ENCODE measurements at regions not wholly inside any gene's neighbourhood (a gene's known extent, or its start where the extent isn't known, plus 50 kb on each side); places are given as distances from the start of the nearest gene placed in this dataset.

GRCh38 chr6:137401088-137401487 lies 93.1 kb downstream of the OLIG3 start:
- no peak overlapping the region for H3K4me3 ChIP-seq
- ATAC-seq (no peak), DNase-seq (no peak)
- no peak for TF ChIP-seq CTCF (IDR thresholded peaks at IDR 0.05)
- no peaks in the 10 kb centered on the region for H3K36me3 ChIP-seq
- H3K4me1 ChIP-seq: no peaks in the 10 kb centered on the region
- no peaks in the 10 kb centered on the region for H3K27me3 ChIP-seq
- no peak overlapping the region for H3K27ac ChIP-seq
- intact Hi-C loops (cut with DNase I): no loop called here
- H3K9me3 ChIP-seq: no peaks in the 10 kb centered on the region

GRCh38 chr6:137399881-137400443 lies 94.2 kb downstream of the OLIG3 start:
- ATAC-seq: no peak
- intact Hi-C loops (cut with DNase I): no loop called here
- no peak for TF ChIP-seq CTCF (IDR thresholded peaks at IDR 0.05)
- DNase-seq: no peak
- Histone ChIP-seq H3K4me3 (no peak overlapping the region), H3K36me3 (no peaks in the 10 kb centered on the region), H3K9me3 (no peaks in the 10 kb centered on the region), H3K27ac (no peak overlapping the region), H3K4me1 (no peaks in the 10 kb centered on the region), H3K27me3 (no peaks in the 10 kb centered on the region)

DNA sequence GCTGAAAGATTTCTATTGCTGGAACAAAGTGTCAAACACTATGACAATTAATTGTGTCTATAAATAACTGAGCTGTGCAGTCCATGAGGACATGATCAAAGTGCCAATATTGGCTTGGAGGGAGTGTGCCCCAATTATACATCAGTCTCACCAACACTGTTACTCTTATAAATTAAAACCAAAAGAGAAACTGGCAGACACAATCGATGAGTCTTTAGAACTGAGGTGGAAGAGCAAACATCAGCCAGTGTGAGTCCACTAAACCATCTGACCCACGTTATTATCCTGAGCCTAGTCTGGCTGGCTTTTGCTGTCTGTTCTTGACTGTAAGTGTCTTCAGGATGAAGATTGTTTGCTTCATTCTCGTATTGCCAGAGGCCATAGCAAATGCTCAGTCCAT lies 98.9 kb downstream of the OLIG3 start:
- no peaks in the 10 kb centered on the region for H3K9me3 ChIP-seq
- H3K27me3 ChIP-seq: no peaks in the 10 kb centered on the region
- no peaks in the 10 kb centered on the region for H3K4me1 ChIP-seq
- intact Hi-C loops (cut with DNase I): no loop called here
- TF ChIP-seq CTCF (IDR thresholded peaks at IDR 0.05): no peak
- no peak for ATAC-seq
- H3K27ac ChIP-seq: no peak overlapping the region
- no peaks in the 10 kb centered on the region for H3K36me3 ChIP-seq
- H3K4me3 ChIP-seq: no peak overlapping the region
- DNase-seq: no peak

- intact Hi-C loops (cut with DNase I): no loop called here
- no peak for ATAC-seq
- peaks cover 8 to 19% of the 10 kb centered on the region in 2 donors for H3K4me1 ChIP-seq
Measured at GRCh38 chr6:137391061-137391814, 103.0 kb downstream of the OLIG3 start.

More at GRCh38 chr6:137391061-137391814, 103.0 kb downstream of the OLIG3 start:
- TF ChIP-seq CTCF (IDR thresholded peaks at IDR 0.05): no peak
- Histone ChIP-seq H3K36me3 (no peaks in the 10 kb centered on the region), H3K27ac (no peak overlapping the region), H3K9me3 (no peaks in the 10 kb centered on the region), H3K27me3 (no peaks in the 10 kb centered on the region), H3K4me3 (no peak overlapping the region)
- DNase-seq: no peak

Measured in left lung (tissue), 4 donors.